Astrocyte of the cerebellum (primary cell): ENCODE measurements at regions not wholly inside any gene's neighbourhood (a gene's known extent, or its start where the extent isn't known, plus 50 kb on each side); places are given as distances from the start of the nearest gene placed in this dataset.

Experiments used
- DNase-seq: peaks from one replicate; pipeline ENCODE4 v3.0.0-alpha.2; 2011; ENCODE audit warnings: low read depth
- H3K4me3 ChIP-seq: 2 replicates; pipeline ENCODE4 v1.5.1; 2011; ENCODE audit warnings: mild to moderate bottlenecking, low read depth, low read length, moderate library complexity
- in situ Hi-C: cut with HindIII; loops from 2 replicates; pipeline ENCODE4 v1.10.0; 2017; ENCODE audit warnings: low sequenced_read_pairs
- TF ChIP-seq, protein P1 (sequence below): IDR thresholded peaks from 2 replicates; pipeline ENCODE4 v1.5.1; 2012; ENCODE audit warnings: low read length, low read depth, moderate library complexity, mild to moderate bottlenecking; ENCODE audit errors: missing control alignments

DNA sequence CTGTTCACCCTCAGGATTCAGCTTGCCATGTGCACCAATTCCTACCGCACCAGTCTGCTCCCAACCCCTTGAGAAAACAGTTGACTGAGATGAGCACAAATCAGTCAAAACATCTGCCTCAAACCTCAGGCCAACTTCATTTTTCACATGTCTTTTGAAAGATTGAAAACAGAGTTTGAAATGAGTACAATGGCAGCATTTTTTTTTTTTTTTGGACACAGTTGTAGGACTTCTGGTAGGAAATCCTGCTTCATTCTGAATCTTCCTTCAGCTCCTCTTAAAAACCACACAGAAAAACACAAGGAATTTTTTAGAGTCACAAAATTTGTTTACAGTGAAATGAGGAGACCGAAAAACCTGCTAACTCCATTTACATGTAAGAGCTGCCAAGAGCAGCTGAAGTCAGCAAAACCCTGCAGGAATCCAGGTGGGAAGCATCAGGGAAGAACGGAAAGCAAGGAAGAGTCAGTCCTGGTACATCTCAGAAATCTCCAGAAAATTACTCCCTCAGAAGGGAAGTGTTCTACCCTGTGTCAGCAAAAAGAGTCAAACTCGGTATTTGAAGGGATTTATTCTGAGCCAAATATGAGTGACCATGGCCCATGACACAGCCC, 100.3 kb upstream of the TMTC1 start:
- H3K4me3 ChIP-seq = no peak overlapping the region
- no peak for DNase-seq
- in situ Hi-C loops = no loop called here
- TF ChIP-seq, protein P1, sequence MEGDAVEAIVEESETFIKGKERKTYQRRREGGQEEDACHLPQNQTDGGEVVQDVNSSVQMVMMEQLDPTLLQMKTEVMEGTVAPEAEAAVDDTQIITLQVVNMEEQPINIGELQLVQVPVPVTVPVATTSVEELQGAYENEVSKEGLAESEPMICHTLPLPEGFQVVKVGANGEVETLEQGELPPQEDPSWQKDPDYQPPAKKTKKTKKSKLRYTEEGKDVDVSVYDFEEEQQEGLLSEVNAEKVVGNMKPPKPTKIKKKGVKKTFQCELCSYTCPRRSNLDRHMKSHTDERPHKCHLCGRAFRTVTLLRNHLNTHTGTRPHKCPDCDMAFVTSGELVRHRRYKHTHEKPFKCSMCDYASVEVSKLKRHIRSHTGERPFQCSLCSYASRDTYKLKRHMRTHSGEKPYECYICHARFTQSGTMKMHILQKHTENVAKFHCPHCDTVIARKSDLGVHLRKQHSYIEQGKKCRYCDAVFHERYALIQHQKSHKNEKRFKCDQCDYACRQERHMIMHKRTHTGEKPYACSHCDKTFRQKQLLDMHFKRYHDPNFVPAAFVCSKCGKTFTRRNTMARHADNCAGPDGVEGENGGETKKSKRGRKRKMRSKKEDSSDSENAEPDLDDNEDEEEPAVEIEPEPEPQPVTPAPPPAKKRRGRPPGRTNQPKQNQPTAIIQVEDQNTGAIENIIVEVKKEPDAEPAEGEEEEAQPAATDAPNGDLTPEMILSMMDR = no peak

DNA sequence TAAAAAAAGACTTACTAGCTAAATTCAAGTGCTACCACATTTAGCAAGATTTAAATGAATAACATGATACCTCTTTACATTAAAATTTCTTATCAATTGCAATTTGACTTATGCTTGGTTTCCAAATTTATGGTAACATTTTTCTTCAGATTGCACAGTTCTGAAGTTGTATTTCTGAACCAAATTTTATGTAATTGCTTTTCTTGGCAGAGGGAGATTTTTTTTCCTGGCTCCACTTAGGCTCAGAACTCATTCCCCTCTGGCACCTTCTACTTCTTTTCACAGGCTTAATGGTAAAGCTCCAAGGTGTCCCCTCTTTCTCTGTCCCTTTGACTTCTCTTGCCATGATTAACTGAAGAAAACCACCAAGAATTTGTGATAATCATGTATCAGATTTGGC, 99.8 kb upstream of the TMTC1 start:
- TF ChIP-seq, protein P1 = no peak
- H3K4me3 ChIP-seq = no peak overlapping the region
- no peak for DNase-seq
- in situ Hi-C loops = no loop called here

DNA sequence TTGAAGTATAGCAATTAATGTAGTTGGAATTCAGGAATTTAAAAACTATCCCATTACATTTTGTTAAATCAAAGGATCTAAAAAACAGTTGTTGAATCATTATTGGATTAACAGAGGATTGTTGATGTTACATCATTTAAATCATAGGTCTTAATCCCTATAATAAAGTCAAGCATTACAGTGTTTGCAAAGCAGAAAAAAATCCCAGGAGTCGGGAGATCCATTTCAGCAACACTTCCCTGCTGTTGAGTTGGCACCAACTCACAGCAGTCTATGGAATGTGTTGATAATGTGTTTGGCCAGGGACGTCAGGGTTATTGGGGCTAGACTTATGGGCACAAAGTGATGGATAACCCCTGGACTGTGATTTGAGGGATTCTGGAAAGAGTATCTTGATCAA, 99.1 kb upstream of the TMTC1 start:
- in situ Hi-C loops = no loop called here
- TF ChIP-seq, protein P1 = no peak
- H3K4me3 ChIP-seq = no peak overlapping the region
- DNase-seq = no peak

DNA sequence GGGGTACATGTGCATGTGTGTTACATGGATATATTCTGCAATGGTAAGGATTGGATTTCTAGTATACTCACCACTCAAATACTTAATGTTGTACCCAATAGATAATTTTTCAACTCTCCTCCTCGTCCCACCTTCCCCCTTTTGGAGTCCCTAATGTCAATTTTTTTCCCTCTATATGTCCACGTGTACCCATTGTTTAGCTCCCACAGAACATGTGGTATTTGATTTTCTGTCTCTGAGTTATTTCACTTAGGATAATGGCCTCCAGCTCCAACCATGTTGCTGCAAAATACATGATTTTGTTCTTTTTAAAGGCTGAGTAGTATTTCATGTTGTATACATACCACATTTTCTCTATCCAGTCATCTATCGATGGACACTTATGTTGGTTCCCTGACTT, 97.2 kb upstream of the TMTC1 start:
- TF ChIP-seq, protein P1 = no peak
- no peak for DNase-seq
- in situ Hi-C loops = no loop called here
- no peak overlapping the region for H3K4me3 ChIP-seq

DNA sequence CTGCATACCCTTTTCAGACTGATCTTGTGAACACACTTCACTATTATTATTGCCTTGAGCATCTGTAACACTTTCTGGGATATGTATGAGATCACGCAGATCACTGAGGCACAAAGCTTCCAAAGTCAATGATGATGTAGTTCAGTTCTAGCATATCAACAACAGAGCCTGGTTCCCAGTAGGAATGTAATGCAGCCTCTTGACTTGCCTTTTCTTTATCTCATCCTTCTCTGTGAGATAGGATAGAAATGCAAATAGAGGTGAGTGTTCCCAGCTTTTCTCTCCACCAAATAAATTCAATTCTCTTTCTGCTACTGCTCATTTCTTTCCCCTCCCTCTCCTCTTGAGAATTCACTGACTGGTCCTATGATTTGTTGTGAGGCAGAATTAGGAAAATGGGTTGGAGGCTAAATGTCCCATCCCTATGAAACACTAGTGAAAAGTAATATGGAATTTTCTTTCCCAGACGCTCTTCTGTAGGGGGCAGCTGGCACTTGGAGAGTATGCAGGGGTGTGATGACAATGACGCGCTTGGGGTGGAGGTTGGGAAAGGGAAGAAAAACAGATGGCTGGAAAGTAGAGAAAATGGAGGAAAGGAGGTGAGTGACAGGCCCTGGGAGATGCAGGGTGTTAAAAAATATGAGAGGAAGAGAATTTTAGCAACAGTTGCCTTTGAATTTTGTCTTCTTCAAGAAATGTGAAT, 96.0 kb upstream of the TMTC1 start:
- TF ChIP-seq, protein P1 = no peak
- in situ Hi-C loops = no loop called here
- no peak overlapping the region for H3K4me3 ChIP-seq

DNA sequence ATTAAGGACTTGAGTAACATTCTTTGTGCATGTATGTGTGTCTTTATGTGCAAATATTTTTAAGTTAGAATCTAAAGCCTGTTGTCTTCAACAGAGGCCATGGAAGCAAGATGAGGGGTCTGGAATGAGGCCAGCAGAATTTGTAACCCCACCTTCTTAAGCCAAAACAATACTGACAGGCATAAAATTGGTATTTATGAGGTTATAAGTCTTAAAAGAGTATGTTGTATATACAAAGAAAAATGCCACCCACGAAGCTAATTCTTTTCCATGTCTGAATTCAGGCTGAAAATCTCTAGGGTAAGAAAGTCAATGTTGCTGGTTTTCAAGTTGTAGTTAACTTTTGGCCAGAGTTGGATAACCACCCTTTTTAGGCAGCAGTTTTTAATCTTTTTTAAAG, 86.2 kb upstream of the TMTC1 start:
- no peak overlapping the region for H3K4me3 ChIP-seq
- no peak for DNase-seq
- TF ChIP-seq, protein P1 = no peak
- in situ Hi-C loops = no loop called here

More for the DNA sequence above, 96.0 kb upstream of the TMTC1 start:
- DNase-seq = no peak
